ENCODE measurements at regions not wholly inside any gene's neighbourhood (a gene's known extent, or its start where the extent isn't known, plus 50 kb on each side); places are given as distances from the start of the nearest gene placed in this dataset.

DNA sequence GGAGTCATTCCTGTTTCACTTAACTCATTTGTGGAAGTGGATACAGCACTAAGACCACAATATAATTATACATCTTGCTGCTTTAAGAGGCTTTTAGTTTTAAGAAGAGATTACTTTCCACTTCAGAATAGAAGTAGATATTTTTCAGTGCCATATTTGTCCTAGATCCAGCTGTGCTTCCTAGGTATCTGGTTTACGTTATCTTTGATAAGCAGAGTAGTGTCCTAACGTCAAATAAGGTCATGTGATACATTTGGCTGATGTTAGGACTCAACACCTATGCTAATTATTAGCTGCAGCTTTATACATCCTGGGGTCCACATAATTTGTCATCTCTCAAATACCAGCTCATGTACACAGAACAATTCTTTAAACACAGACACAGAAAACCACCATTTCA is 196.2 kb upstream of the SMIM30 start:
- TF ChIP-seq, protein P1, sequence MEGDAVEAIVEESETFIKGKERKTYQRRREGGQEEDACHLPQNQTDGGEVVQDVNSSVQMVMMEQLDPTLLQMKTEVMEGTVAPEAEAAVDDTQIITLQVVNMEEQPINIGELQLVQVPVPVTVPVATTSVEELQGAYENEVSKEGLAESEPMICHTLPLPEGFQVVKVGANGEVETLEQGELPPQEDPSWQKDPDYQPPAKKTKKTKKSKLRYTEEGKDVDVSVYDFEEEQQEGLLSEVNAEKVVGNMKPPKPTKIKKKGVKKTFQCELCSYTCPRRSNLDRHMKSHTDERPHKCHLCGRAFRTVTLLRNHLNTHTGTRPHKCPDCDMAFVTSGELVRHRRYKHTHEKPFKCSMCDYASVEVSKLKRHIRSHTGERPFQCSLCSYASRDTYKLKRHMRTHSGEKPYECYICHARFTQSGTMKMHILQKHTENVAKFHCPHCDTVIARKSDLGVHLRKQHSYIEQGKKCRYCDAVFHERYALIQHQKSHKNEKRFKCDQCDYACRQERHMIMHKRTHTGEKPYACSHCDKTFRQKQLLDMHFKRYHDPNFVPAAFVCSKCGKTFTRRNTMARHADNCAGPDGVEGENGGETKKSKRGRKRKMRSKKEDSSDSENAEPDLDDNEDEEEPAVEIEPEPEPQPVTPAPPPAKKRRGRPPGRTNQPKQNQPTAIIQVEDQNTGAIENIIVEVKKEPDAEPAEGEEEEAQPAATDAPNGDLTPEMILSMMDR (conservative IDR thresholded peaks at IDR 0.05; ENCODE audit: low read length), result no peak
- no peak for TF ChIP-seq EZH2phosphoT487 (IDR thresholded peaks at IDR 0.05; ENCODE audit: borderline replicate concordance)
